ENCODE measurements at regions not wholly inside any gene's neighbourhood (a gene's known extent, or its start where the extent isn't known, plus 50 kb on each side); places are given as distances from the start of the nearest gene placed in this dataset.

GRCh38 chr15:95718441-95718840, 612.1 kb upstream of the NR2F2 start (continued):
- TF ChIP-seq, protein P1, sequence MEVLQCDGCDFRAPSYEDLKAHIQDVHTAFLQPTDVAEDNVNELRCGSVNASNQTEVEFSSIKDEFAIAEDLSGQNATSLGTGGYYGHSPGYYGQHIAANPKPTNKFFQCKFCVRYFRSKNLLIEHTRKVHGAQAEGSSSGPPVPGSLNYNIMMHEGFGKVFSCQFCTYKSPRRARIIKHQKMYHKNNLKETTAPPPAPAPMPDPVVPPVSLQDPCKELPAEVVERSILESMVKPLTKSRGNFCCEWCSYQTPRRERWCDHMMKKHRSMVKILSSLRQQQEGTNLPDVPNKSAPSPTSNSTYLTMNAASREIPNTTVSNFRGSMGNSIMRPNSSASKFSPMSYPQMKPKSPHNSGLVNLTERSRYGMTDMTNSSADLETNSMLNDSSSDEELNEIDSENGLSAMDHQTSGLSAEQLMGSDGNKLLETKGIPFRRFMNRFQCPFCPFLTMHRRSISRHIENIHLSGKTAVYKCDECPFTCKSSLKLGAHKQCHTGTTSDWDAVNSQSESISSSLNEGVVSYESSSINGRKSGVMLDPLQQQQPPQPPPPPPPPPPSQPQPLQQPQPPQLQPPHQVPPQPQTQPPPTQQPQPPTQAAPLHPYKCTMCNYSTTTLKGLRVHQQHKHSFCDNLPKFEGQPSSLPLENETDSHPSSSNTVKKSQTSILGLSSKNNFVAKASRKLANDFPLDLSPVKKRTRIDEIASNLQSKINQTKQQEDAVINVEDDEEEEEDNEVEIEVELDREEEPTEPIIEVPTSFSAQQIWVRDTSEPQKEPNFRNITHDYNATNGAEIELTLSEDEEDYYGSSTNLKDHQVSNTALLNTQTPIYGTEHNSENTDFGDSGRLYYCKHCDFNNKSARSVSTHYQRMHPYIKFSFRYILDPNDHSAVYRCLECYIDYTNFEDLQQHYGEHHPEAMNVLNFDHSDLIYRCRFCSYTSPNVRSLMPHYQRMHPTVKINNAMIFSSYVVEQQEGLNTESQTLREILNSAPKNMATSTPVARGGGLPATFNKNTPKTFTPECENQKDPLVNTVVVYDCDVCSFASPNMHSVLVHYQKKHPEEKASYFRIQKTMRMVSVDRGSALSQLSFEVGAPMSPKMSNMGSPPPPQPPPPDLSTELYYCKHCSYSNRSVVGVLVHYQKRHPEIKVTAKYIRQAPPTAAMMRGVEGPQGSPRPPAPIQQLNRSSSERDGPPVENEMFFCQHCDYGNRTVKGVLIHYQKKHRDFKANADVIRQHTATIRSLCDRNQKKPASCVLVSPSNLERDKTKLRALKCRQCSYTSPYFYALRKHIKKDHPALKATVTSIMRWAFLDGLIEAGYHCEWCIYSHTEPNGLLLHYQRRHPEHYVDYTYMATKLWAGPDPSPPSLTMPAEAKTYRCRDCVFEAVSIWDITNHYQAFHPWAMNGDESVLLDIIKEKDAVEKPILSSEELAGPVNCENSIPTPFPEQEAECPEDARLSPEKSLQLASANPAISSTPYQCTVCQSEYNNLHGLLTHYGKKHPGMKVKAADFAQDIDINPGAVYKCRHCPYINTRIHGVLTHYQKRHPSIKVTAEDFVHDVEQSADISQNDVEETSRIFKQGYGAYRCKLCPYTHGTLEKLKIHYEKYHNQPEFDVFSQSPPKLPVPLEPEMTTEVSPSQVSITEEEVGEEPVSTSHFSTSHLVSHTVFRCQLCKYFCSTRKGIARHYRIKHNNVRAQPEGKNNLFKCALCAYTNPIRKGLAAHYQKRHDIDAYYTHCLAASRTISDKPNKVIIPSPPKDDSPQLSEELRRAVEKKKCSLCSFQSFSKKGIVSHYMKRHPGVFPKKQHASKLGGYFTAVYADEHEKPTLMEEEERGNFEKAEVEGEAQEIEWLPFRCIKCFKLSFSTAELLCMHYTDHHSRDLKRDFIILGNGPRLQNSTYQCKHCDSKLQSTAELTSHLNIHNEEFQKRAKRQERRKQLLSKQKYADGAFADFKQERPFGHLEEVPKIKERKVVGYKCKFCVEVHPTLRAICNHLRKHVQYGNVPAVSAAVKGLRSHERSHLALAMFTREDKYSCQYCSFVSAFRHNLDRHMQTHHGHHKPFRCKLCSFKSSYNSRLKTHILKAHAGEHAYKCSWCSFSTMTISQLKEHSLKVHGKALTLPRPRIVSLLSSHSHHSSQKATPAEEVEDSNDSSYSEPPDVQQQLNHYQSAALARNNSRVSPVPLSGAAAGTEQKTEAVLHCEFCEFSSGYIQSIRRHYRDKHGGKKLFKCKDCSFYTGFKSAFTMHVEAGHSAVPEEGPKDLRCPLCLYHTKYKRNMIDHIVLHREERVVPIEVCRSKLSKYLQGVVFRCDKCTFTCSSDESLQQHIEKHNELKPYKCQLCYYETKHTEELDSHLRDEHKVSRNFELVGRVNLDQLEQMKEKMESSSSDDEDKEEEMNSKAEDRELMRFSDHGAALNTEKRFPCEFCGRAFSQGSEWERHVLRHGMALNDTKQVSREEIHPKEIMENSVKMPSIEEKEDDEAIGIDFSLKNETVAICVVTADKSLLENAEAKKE (CRISPR knock-in tag; IDR thresholded peaks at IDR 0.05): no peak
- TF ChIP-seq, protein P2, sequence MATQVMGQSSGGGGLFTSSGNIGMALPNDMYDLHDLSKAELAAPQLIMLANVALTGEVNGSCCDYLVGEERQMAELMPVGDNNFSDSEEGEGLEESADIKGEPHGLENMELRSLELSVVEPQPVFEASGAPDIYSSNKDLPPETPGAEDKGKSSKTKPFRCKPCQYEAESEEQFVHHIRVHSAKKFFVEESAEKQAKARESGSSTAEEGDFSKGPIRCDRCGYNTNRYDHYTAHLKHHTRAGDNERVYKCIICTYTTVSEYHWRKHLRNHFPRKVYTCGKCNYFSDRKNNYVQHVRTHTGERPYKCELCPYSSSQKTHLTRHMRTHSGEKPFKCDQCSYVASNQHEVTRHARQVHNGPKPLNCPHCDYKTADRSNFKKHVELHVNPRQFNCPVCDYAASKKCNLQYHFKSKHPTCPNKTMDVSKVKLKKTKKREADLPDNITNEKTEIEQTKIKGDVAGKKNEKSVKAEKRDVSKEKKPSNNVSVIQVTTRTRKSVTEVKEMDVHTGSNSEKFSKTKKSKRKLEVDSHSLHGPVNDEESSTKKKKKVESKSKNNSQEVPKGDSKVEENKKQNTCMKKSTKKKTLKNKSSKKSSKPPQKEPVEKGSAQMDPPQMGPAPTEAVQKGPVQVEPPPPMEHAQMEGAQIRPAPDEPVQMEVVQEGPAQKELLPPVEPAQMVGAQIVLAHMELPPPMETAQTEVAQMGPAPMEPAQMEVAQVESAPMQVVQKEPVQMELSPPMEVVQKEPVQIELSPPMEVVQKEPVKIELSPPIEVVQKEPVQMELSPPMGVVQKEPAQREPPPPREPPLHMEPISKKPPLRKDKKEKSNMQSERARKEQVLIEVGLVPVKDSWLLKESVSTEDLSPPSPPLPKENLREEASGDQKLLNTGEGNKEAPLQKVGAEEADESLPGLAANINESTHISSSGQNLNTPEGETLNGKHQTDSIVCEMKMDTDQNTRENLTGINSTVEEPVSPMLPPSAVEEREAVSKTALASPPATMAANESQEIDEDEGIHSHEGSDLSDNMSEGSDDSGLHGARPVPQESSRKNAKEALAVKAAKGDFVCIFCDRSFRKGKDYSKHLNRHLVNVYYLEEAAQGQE (IDR thresholded peaks at IDR 0.05; ENCODE audit: unreplicated experiment): no peak
- no peak for TF ChIP-seq ETS1 (IDR thresholded peaks at IDR 0.05)
